SK-N-SH treated with all-trans-retinoic acid at 6 μM for 48 hours (cell line): ENCODE measurements at regions not wholly inside any gene's neighbourhood (a gene's known extent, or its start where the extent isn't known, plus 50 kb on each side); places are given as distances from the start of the nearest gene placed in this dataset.

Source experiments
- ATAC-seq: fragments of 200-7000 bp; cut with Tn5 transposase; 3 replicates; pipeline ENCODE4 v1.9.1; 2020; ENCODE audit warnings: mild to moderate bottlenecking, moderate library complexity
- ARNTL ChIP-seq: fragments of 450-650 bp; formaldehyde crosslinking; IDR thresholded peaks from 2 replicates; pipeline ENCODE4 v1.5.0; 2020; ENCODE audit warnings: low read depth, mild to moderate bottlenecking, moderate library complexity, borderline replicate concordance
- BACH2 ChIP-seq: fragments of 250-450 bp; sonication (Bioruptor Pico); IDR thresholded peaks from 2 replicates; pipeline ENCODE4 v1.9.0; 2021; ENCODE audit warnings: mild to moderate bottlenecking, borderline replicate concordance
- CSDC2 ChIP-seq: fragments of 250-450 bp; sonication (Bioruptor Pico); IDR thresholded peaks from 2 replicates; pipeline ENCODE4 v1.5.0; 2020; ENCODE audit warnings: mild to moderate bottlenecking, moderate library complexity
- ESRRG ChIP-seq: fragments of 250-450 bp; sonication (Bioruptor Pico); IDR thresholded peaks from 2 replicates; pipeline ENCODE4 v1.6.1; 2021; ENCODE audit warnings: mild to moderate bottlenecking
- GLIS3 ChIP-seq: fragments of 250-450 bp; sonication (Bioruptor Pico); IDR thresholded peaks from 2 replicates; pipeline ENCODE4 v1.5.0; 2020; ENCODE audit warnings: mild to moderate bottlenecking, moderate library complexity
- ISL1 ChIP-seq: fragments of 250-450 bp; sonication (Bioruptor Pico); IDR thresholded peaks from 2 replicates; pipeline ENCODE4 v2.1.2; 2022; ENCODE audit warnings: mild to moderate bottlenecking, moderate library complexity
- OSR1 ChIP-seq: fragments of 250-450 bp; sonication (Bioruptor Pico); IDR thresholded peaks from 2 replicates; pipeline ENCODE4 v1.8.0; 2022; ENCODE audit warnings: moderate library complexity, mild to moderate bottlenecking, inconsistent platforms
- PPARA ChIP-seq: fragments of 250-450 bp; sonication (Bioruptor Pico); IDR thresholded peaks from 2 replicates; pipeline ENCODE4 v1.5.0; 2020; ENCODE audit warnings: mild to moderate bottlenecking, borderline replicate concordance
- RARB ChIP-seq: fragments of 250-450 bp; sonication (Bioruptor Pico); IDR thresholded peaks from 2 replicates; pipeline ENCODE4 v1.8.0; 2021; ENCODE audit warnings: mild to moderate bottlenecking, moderate library complexity
- SNAI2 ChIP-seq: fragments of 250-450 bp; sonication (Bioruptor Pico); IDR thresholded peaks from 2 replicates; pipeline ENCODE4 v1.5.0; 2020; ENCODE audit warnings: mild to moderate bottlenecking, moderate library complexity
- TCF4 ChIP-seq: fragments of 250-450 bp; sonication (Bioruptor Pico); IDR thresholded peaks from 2 replicates; pipeline ENCODE4 v1.8.0; 2021; ENCODE audit warnings: mild to moderate bottlenecking, moderate library complexity, borderline replicate concordance
- TOX ChIP-seq: fragments of 250-450 bp; sonication (Bioruptor Pico); IDR thresholded peaks from 2 replicates; pipeline ENCODE4 v1.8.0; 2021; ENCODE audit warnings: mild to moderate bottlenecking, moderate library complexity, borderline replicate concordance
- ZFP3 ChIP-seq: fragments of 250-450 bp; sonication (Bioruptor Pico); IDR thresholded peaks from 2 replicates; pipeline ENCODE4 v1.5.0; 2020; ENCODE audit warnings: mild to moderate bottlenecking, moderate library complexity
- ZFP30 ChIP-seq: fragments of 450-650 bp; formaldehyde crosslinking; IDR thresholded peaks from 2 replicates; pipeline ENCODE4 v1.5.0; 2022; ENCODE audit warnings: mild to moderate bottlenecking, moderate library complexity
- ZNF565 ChIP-seq: fragments of 450-650 bp; formaldehyde crosslinking; conservative IDR thresholded peaks from 2 replicates; pipeline ENCODE4 v1.5.0; 2020; ENCODE audit warnings: low read depth, mild to moderate bottlenecking, moderate library complexity
- ZNF70 ChIP-seq: fragments of 450-650 bp; formaldehyde crosslinking; IDR thresholded peaks from 2 replicates; pipeline ENCODE4 v1.5.0; 2020; ENCODE audit warnings: mild to moderate bottlenecking, moderate library complexity
- ZNF8 ChIP-seq: fragments of 450-650 bp; formaldehyde crosslinking; IDR thresholded peaks from 2 replicates; pipeline ENCODE4 v1.5.0; 2020; ENCODE audit warnings: mild to moderate bottlenecking, moderate library complexity
- TF ChIP-seq, protein P1 (sequence below): fragments of 250-450 bp; sonication (Bioruptor Pico); IDR thresholded peaks from 2 replicates; pipeline ENCODE4 v1.5.0; 2020; ENCODE audit warnings: mild to moderate bottlenecking, moderate library complexity
- TF ChIP-seq, protein P2 (sequence below): fragments of 250-450 bp; sonication (Bioruptor Pico); IDR thresholded peaks from 2 replicates; pipeline ENCODE4 v1.8.0; 2021; ENCODE audit warnings: low read depth, mild to moderate bottlenecking, moderate library complexity, borderline replicate concordance
- TF ChIP-seq, protein P3 (sequence below): fragments of 250-450 bp; sonication (Bioruptor Pico); IDR thresholded peaks from 2 replicates; pipeline ENCODE4 v1.5.1; 2020; ENCODE audit warnings: low read depth, mild to moderate bottlenecking, moderate library complexity
- TF ChIP-seq, protein P4 (sequence below): fragments of 250-450 bp; sonication (Bioruptor Pico); IDR thresholded peaks from 2 replicates; pipeline ENCODE4 v1.8.0; 2020; ENCODE audit warnings: mild to moderate bottlenecking, moderate library complexity, borderline replicate concordance
- TF ChIP-seq, protein P5 (sequence below): fragments of 250-450 bp; sonication (Bioruptor Pico); IDR thresholded peaks from 2 replicates; pipeline ENCODE4 v1.5.1; 2021; ENCODE audit warnings: mild to moderate bottlenecking, moderate library complexity

DNA sequence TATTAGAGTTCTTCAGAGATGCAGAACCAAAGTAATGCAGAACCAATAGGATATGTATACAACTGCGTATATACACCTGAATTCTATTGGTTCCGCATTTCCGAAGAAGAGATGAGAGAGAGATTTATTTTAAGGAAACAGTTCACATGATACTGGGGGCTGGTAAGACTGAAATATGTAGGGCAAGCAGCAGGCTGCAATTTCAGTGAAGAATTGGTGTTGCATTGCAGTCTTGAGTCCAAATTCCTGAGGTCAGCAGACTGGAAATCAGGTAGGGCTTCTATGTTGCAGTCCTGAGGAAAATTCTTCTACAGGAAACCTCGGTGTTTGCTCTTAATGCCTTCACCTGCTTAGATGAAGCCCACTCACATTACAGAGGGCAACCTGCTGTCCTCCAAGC, 128.2 kb upstream of the MED13 start (continued):
- TF ChIP-seq, protein P1, sequence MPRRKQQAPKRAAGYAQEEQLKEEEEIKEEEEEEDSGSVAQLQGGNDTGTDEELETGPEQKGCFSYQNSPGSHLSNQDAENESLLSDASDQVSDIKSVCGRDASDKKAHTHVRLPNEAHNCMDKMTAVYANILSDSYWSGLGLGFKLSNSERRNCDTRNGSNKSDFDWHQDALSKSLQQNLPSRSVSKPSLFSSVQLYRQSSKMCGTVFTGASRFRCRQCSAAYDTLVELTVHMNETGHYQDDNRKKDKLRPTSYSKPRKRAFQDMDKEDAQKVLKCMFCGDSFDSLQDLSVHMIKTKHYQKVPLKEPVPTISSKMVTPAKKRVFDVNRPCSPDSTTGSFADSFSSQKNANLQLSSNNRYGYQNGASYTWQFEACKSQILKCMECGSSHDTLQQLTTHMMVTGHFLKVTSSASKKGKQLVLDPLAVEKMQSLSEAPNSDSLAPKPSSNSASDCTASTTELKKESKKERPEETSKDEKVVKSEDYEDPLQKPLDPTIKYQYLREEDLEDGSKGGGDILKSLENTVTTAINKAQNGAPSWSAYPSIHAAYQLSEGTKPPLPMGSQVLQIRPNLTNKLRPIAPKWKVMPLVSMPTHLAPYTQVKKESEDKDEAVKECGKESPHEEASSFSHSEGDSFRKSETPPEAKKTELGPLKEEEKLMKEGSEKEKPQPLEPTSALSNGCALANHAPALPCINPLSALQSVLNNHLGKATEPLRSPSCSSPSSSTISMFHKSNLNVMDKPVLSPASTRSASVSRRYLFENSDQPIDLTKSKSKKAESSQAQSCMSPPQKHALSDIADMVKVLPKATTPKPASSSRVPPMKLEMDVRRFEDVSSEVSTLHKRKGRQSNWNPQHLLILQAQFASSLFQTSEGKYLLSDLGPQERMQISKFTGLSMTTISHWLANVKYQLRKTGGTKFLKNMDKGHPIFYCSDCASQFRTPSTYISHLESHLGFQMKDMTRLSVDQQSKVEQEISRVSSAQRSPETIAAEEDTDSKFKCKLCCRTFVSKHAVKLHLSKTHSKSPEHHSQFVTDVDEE: no peak
- no peak for TF ChIP-seq ZNF565 (CRISPR knock-in tag)
- no peak for TF ChIP-seq ISL1 (CRISPR knock-in tag)
- TF ChIP-seq, protein P2, sequence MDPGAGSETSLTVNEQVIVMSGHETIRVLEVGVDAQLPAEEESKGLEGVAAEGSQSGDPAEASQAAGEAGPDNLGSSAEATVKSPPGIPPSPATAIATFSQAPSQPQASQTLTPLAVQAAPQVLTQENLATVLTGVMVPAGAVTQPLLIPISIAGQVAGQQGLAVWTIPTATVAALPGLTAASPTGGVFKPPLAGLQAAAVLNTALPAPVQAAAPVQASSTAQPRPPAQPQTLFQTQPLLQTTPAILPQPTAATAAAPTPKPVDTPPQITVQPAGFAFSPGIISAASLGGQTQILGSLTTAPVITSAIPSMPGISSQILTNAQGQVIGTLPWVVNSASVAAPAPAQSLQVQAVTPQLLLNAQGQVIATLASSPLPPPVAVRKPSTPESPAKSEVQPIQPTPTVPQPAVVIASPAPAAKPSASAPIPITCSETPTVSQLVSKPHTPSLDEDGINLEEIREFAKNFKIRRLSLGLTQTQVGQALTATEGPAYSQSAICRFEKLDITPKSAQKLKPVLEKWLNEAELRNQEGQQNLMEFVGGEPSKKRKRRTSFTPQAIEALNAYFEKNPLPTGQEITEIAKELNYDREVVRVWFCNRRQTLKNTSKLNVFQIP (CRISPR knock-in tag): no peak
- TF ChIP-seq TOX (CRISPR knock-in tag): no peak
- no peak for TF ChIP-seq ZNF8 (CRISPR knock-in tag)
- TF ChIP-seq RARB (CRISPR knock-in tag): no peak
- TF ChIP-seq ZFP30: no peak
- TF ChIP-seq TCF4 (CRISPR knock-in tag): no peak
- no peak for TF ChIP-seq ARNTL (CRISPR knock-in tag)

DNA sequence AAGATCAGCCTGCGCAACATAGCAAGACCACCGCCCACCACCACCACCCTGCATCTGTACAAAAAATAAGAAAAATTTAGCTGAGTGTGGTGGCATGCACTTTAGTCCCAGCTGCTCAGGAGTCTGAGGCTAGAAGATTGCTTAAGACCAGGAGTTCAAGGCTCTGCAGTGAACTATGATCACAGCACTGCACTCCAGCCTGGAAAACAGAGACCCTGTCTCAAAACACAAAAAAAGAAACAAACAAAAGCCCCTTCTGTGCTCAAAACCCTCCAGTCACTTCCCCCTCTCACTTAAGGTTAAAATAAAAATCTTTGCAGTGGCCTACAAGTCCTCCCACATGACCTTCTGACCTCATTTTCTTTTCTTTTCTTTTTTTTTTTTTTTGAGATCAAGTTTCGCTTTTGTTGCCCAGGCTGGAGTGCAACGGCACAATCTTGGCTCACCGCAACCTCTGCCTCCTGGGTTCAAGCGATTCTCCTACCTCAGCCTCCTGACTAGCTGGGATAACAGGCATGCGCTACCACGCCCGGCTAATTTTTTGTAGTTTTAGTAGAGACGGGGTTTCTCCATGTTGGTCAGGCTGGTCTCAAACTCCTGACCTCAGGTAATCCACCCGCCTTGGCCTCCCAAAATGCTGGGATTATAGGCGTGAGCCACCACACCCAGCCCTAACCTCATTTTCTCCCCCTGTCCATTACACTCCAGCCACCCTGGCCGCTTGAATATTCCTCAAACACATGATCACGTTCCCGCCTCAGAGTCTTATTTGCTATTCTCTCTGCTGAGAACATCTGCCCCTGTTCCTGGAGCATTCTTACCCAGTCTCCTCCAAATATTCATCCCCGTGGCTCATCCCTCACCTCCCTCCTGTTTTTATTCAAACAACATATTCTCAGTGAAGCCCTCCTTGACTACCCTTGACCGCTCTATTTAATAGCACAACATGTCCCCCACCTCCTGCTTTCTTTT, 126.6 kb upstream of the MED13 start:
- no peak for ATAC-seq
- no peak for TF ChIP-seq PPARA
- no peak for TF ChIP-seq ZFP3 (CRISPR knock-in tag)
- no peak for TF ChIP-seq ZNF8 (CRISPR knock-in tag)

DNA sequence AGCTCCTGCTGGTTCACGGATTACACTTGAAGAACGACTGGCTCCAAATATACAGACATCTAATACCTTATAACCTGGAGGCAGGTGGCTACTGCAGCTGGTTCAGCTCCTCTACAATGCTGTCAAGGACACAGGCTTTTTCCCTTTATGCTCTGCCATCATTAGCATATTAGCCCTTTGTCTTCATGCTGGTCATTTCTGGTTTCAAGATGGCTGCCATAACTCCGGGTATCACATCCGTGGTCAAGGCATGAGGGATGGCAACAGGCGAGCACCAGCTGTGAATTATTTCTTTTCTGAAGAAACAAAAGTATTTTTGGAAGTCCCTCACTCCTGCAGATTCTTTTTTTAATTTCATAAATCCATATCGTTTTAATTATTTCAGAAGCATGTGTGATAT, 124.3 kb upstream of the MED13 start:
- no peak for ATAC-seq
- TF ChIP-seq, protein P1: no peak
- TF ChIP-seq ZNF8 (CRISPR knock-in tag) (no peak), ARNTL (CRISPR knock-in tag) (no peak), OSR1 (no peak), BACH2 (CRISPR knock-in tag) (no peak), ZNF565 (CRISPR knock-in tag) (no peak), ZFP30 (no peak), SNAI2 (CRISPR knock-in tag) (no peak), GLIS3 (CRISPR knock-in tag) (no peak), CSDC2 (CRISPR knock-in tag) (no peak), RARB (CRISPR knock-in tag) (no peak), ESRRG (CRISPR knock-in tag) (no peak), TOX (CRISPR knock-in tag) (no peak), ZNF70 (CRISPR knock-in tag) (no peak), ISL1 (CRISPR knock-in tag) (no peak)
- TF ChIP-seq, protein P2 (CRISPR knock-in tag): no peak
- TF ChIP-seq, protein P3, sequence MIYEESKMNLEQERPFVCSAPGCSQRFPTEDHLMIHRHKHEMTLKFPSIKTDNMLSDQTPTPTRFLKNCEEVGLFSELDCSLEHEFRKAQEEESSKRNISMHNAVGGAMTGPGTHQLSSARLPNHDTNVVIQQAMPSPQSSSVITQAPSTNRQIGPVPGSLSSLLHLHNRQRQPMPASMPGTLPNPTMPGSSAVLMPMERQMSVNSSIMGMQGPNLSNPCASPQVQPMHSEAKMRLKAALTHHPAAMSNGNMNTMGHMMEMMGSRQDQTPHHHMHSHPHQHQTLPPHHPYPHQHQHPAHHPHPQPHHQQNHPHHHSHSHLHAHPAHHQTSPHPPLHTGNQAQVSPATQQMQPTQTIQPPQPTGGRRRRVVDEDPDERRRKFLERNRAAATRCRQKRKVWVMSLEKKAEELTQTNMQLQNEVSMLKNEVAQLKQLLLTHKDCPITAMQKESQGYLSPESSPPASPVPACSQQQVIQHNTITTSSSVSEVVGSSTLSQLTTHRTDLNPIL (CRISPR knock-in tag): no peak
- TF ChIP-seq, protein P4, sequence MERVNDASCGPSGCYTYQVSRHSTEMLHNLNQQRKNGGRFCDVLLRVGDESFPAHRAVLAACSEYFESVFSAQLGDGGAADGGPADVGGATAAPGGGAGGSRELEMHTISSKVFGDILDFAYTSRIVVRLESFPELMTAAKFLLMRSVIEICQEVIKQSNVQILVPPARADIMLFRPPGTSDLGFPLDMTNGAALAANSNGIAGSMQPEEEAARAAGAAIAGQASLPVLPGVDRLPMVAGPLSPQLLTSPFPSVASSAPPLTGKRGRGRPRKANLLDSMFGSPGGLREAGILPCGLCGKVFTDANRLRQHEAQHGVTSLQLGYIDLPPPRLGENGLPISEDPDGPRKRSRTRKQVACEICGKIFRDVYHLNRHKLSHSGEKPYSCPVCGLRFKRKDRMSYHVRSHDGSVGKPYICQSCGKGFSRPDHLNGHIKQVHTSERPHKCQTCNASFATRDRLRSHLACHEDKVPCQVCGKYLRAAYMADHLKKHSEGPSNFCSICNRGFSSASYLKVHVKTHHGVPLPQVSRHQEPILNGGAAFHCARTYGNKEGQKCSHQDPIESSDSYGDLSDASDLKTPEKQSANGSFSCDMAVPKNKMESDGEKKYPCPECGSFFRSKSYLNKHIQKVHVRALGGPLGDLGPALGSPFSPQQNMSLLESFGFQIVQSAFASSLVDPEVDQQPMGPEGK: no peak
- TF ChIP-seq, protein P5, sequence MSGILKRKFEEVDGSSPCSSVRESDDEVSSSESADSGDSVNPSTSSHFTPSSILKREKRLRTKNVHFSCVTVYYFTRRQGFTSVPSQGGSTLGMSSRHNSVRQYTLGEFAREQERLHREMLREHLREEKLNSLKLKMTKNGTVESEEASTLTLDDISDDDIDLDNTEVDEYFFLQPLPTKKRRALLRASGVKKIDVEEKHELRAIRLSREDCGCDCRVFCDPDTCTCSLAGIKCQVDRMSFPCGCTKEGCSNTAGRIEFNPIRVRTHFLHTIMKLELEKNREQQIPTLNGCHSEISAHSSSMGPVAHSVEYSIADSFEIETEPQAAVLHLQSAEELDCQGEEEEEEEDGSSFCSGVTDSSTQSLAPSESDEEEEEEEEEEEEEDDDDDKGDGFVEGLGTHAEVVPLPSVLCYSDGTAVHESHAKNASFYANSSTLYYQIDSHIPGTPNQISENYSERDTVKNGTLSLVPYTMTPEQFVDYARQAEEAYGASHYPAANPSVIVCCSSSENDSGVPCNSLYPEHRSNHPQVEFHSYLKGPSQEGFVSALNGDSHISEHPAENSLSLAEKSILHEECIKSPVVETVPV (CRISPR knock-in tag): no peak
